Cardiac muscle cell (in vitro differentiated cells and primary cell): ENCODE measurements at regions not wholly inside any gene's neighbourhood (a gene's known extent, or its start where the extent isn't known, plus 50 kb on each side); places are given as distances from the start of the nearest gene placed in this dataset.

Experiments used
- DNase-seq, 2 donors: peaks; one replicate each; pipeline versions ENCODE4 v3.0.0 to v3.0.0-alpha.2; 2010 to 2017; ENCODE audit warnings: low read depth in 1 of 2, low spot score in 1 of 2
- H3K27ac ChIP-seq: fragments of 200-600 bp; sonication (generic); 2 replicates; pipeline ENCODE4 v1.5.1; 2016
- H3K27me3 ChIP-seq: fragments of 200-600 bp; sonication (generic); 2 replicates; pipeline ENCODE4 v1.6.0; 2016; ENCODE audit warnings: control low read depth
- H3K36me3 ChIP-seq: fragments of 200-600 bp; sonication (generic); 2 replicates; pipeline ENCODE4 v1.5.1; 2016; ENCODE audit warnings: control low read depth
- H3K4me1 ChIP-seq: fragments of 200-600 bp; sonication (generic); 2 replicates; pipeline ENCODE4 v1.8.1; 2017; ENCODE audit warnings: low read depth, mild to moderate bottlenecking, mixed run types
- H3K4me3 ChIP-seq: fragments of 200-600 bp; sonication (generic); 2 replicates; pipeline ENCODE4 v1.5.1; 2016; ENCODE audit warnings: mild to moderate bottlenecking
- H3K9me3 ChIP-seq: fragments of 200-600 bp; sonication (generic); 2 replicates; pipeline ENCODE4 v1.5.1; 2017; ENCODE audit warnings: low read depth, mild to moderate bottlenecking, control low read depth
- TF ChIP-seq, protein P1 (sequence below): IDR thresholded peaks from 2 replicates; pipeline ENCODE4 v1.5.1; 2012; ENCODE audit warnings: low read depth, mild to moderate bottlenecking, low read length

DNA sequence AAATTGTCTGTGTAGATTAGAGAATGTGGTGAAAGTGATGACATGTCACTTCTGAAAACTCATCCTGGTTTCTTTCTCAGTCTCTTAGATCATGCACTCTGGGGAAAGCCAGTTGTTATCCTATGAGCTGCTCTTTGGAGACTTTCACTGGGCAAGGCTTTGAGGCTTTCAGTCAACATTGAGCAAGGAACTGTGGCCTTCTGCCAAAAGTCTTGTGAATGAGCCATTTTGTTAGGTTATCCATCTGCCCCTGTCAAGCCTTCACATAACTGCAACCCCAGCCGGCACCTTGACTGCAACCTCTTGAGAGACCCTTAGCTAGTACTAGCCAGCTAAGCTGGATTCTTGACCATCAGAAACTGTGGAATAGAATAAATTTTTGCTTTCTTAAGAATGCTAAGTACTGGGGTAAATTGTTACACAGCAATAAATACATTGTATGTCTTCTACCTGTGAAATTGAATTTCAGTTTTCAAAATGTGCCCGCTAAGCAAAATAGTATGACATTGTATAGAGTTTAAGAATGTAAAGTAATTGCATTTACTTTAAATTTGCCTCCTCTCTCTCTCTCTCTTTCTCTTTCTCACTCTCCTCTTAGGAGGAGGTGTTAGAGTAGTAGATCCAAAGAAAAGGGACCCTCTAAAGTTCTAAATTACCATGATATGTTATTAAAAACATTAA, 1273.0 kb downstream of the RAPGEF2 start:
- no peaks in the 10 kb centered on the region for H3K9me3 ChIP-seq
- no peak overlapping the region for H3K27ac ChIP-seq
- no peak for DNase-seq
- no peak overlapping the region for H3K4me3 ChIP-seq
- H3K4me1 ChIP-seq = no peaks in the 10 kb centered on the region
- TF ChIP-seq, protein P1, sequence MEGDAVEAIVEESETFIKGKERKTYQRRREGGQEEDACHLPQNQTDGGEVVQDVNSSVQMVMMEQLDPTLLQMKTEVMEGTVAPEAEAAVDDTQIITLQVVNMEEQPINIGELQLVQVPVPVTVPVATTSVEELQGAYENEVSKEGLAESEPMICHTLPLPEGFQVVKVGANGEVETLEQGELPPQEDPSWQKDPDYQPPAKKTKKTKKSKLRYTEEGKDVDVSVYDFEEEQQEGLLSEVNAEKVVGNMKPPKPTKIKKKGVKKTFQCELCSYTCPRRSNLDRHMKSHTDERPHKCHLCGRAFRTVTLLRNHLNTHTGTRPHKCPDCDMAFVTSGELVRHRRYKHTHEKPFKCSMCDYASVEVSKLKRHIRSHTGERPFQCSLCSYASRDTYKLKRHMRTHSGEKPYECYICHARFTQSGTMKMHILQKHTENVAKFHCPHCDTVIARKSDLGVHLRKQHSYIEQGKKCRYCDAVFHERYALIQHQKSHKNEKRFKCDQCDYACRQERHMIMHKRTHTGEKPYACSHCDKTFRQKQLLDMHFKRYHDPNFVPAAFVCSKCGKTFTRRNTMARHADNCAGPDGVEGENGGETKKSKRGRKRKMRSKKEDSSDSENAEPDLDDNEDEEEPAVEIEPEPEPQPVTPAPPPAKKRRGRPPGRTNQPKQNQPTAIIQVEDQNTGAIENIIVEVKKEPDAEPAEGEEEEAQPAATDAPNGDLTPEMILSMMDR = no peak
- no peaks in the 10 kb centered on the region for H3K27me3 ChIP-seq
- no peaks in the 10 kb centered on the region for H3K36me3 ChIP-seq

DNA sequence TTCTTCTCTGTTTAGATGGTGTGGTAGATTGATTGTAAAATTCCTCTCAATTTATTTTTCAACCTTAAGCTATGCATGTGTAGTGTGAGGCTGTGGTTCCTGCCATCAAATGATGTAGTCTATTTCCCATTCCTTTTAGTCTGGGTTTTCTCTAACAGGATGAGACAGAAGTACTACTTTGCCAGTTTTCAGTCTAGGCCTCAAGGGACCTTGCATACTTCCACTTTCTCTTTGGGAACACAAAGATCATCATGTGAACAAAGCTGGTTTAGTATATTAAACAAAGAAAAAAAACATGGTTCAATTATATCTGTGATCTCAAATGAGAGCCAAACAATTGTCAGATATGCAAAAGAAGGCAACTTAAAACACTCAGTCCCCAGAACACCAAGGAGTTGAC, 1284.0 kb downstream of the RAPGEF2 start:
- H3K27me3 ChIP-seq = no peaks in the 10 kb centered on the region
- TF ChIP-seq, protein P1 = no peak
- no peak overlapping the region for H3K27ac ChIP-seq
- H3K36me3 ChIP-seq = no peaks in the 10 kb centered on the region
- no peak overlapping the region for H3K4me3 ChIP-seq
- H3K9me3 ChIP-seq = no peaks in the 10 kb centered on the region
- no peak for DNase-seq
- no peaks in the 10 kb centered on the region for H3K4me1 ChIP-seq

DNA sequence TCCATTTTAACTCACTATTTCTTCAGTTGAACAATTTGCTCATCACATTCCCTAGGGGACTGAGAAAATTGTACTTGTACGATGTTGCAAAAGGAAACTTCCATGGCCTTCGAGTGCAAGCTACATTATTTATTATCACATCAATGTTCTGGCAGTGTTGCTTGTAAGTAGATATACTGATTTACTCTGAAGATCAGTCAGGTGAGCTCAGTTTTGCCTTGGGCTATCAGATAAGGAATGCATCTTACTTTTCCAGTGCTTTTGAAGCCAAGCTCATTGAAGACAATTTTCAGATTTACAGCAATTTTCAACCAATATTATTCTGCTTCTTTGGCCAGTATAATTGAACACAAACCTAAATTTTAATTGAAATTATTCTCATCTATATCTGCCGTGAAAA, 1296.9 kb downstream of the RAPGEF2 start:
- Histone ChIP-seq H3K4me3 (no peak overlapping the region), H3K36me3 (no peaks in the 10 kb centered on the region), H3K4me1 (no peaks in the 10 kb centered on the region), H3K27ac (no peak overlapping the region), H3K9me3 (no peaks in the 10 kb centered on the region), H3K27me3 (no peaks in the 10 kb centered on the region)
- no peak for DNase-seq
- TF ChIP-seq, protein P1 = no peak

DNA sequence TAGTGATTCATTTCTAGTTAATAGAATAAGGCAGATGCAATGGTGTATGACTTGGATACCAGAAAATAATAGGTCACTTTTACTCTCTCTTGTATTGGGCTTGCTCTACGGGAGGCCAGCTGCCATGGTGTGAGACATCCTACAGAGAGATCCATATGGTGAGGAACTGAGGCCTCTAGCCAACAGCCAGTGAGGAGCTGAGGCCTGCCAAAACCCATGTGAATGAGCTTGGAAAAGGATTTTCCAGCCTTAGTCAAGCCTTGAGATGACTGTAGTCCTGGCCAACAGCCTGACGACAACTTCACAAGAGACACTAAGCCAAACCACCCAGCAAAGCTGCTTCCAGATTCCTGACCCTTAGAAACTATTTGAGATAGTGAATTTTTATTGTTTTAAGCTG, 1300.2 kb downstream of the RAPGEF2 start:
- Histone ChIP-seq H3K9me3 (no peaks in the 10 kb centered on the region), H3K4me3 (no peak overlapping the region), H3K27ac (no peak overlapping the region), H3K27me3 (no peaks in the 10 kb centered on the region), H3K36me3 (no peaks in the 10 kb centered on the region), H3K4me1 (no peaks in the 10 kb centered on the region)
- TF ChIP-seq, protein P1 = no peak
- no peak for DNase-seq

DNA sequence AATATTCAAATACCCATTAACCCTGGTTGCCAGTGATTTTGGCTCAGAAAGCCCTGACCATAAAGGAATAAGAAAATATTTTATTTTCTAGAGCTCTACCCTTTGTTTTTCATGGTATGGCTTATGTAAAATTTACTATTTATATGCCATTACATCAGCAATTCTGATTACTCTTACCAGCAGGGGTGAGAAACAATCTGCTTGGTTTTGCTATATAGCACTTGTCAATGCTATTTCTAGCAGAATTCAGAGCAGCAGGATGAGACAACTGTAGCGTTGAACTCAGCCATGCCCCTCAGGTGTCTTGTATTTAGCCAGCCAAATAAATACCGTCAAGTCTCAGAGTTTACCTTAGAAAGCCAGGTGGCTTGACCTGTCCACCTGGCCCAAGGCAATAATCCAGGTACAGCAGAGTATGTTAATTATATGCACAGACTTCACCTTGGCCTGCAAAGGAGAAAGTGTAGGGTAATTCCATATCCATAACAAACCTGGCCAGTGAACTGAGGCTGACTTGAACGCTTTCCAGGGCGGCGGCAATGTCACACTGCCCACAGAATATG, 1303.5 kb downstream of the RAPGEF2 start:
- Histone ChIP-seq H3K27ac (no peak overlapping the region), H3K36me3 (no peaks in the 10 kb centered on the region), H3K4me1 (no peaks in the 10 kb centered on the region), H3K27me3 (no peaks in the 10 kb centered on the region), H3K4me3 (no peak overlapping the region), H3K9me3 (no peaks in the 10 kb centered on the region)
- TF ChIP-seq, protein P1 = no peak
- no peak for DNase-seq
